HG03045 (cell line): ENCODE measurements at regions not wholly inside any gene's neighbourhood (a gene's known extent, or its start where the extent isn't known, plus 50 kb on each side); places are given as distances from the start of the nearest gene placed in this dataset.

Source experiments
- ATAC-seq: cut with Tn5 transposase; IDR thresholded peaks from one replicate; pipeline ENCODE4 v1.9.1; 2021; ENCODE audit warnings: mild to moderate bottlenecking, moderate library complexity; ENCODE audit not compliant: unreplicated experiment

GRCh38 chr13:105994340-105994739 is 541.1 kb downstream of the EFNB2 start:
- no peak for ATAC-seq

DNA sequence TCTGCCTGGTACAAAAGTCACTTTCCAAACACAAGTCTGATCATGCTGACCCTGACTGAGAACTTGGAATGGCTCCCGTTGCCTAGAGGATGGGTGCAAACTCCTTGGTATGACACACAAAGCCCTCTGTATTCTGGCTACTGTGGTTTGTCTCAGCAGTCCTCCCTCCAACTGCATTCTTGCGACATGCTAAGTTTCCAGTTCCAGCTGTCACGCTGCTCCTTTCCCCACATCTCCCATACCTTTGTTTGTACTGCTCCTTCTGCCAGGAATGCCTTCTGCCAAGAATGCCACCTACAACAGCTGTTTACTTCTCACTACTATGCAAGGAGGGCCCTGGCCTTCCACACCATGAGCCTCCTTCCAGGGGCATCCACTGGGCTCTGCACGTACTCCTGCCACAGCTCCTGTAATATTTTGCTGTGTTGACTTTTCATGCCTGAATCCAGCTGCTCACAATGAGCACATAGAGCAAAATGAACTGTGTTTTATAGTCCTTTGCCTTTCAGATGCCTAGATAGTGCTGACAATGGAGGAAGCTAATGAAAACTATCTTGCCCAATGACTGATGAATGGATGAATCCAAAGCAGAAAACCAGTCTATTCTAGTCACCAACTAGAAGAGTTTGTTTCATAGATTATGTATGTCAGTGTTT is 543.7 kb downstream of the EFNB2 start:
- ATAC-seq, result no peak

DNA sequence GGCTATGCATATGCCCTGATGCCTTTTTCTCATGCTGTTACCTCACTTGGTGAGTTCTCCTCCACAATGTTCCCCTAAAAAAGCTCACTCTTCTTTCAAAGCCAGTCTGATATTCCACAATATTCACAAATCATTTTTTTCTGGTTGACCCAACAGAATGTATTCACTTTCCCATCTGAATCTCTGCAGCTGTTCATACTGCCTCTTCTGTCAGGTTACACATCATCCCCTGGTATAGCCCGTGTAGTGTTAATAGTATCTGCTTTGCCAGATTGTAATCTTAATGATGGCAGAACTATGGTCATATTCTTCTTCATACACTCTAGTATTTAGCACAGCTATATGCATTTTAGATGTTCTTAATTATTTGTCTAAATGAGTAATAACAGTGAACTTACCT is 544.3 kb downstream of the EFNB2 start:
- no peak for ATAC-seq

DNA sequence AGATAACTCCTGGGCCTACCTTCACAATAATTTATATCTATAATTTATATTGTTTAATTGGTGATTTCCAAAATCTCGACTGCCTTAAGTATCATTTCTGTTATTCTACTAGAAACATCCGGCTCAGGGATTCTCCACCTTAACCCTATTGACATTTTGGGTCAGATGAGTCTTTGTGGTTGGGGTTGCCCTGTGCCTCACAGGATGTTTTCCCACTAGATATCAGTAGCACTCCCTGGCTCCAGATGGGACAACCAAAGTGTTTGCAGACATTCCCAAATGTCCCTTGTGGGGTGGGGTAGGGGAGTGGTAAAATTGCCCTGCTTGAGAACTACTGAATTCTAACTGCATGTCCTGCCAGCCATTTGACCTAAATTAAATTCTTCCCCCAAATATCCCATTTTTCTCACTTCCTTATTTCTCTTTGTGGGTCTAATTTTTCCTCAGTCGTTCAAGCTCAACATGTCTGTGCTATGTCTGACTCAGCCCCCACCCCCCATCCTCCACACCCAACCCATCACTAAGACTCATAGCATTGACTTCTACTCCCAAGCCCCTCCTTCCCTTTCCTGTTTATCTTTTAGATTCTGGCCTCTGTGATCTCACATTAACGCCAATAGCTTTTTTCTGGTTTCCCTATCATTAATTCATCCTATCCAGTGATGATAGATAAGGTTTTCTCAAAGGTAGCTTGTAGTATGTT is 545.1 kb downstream of the EFNB2 start:
- no peak for ATAC-seq

DNA sequence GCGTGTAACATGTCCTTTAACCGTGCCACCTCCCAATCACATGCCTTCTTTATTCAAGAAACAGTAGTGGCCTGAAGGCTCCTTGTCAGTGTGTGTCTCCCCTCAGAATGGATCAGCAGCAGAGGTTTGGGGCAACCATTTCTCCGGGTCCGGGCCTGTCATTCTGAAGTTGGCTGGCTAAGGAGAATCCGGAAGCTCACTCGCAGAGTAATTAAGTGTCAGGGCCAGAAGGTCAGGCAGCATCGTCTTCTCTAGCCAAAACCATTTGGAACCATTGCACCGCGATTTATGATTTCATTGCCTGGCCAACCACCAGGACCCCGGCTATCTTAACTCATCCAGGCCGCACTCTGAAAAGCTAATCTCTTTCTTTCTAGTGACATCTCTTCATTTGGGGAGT is 550.8 kb downstream of the EFNB2 start:
- no peak for ATAC-seq

GRCh38 chr13:105984236-105984635 is 551.2 kb downstream of the EFNB2 start:
- ATAC-seq, result no peak

DNA sequence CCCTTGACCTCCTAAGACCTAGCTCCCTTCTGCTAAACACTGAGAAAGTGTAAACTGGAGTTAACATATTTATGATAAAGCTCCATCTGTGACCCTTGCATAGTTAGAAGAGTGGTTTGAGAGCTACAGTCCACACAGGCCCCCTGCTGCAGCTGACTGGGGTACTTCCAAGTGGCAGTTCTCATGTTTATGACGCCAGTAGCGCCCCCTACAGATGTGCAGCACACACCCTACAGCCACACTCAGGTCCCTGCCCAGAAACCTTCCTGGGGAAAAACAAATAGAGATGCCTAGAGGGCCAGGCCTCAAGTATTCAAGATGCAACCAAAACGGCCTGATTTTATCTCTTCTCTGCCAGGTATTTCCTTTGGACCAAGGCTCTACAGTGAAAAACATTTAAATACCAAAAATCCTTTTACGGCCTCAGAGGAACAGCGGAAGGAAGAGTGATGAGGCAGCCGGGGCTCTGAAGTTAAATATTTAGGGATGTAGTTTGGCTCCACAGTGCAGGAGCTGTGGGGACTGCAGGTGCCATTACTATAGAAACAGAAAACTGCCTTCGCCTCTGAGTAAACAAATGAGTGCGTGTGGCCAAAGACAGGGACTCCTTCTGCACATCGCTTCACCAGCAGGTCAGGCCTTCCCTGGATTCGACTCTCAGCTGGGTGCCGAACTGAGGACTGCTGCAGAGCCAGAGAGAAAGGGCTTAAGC is 553.1 kb downstream of the EFNB2 start:
- ATAC-seq, result no peak

DNA sequence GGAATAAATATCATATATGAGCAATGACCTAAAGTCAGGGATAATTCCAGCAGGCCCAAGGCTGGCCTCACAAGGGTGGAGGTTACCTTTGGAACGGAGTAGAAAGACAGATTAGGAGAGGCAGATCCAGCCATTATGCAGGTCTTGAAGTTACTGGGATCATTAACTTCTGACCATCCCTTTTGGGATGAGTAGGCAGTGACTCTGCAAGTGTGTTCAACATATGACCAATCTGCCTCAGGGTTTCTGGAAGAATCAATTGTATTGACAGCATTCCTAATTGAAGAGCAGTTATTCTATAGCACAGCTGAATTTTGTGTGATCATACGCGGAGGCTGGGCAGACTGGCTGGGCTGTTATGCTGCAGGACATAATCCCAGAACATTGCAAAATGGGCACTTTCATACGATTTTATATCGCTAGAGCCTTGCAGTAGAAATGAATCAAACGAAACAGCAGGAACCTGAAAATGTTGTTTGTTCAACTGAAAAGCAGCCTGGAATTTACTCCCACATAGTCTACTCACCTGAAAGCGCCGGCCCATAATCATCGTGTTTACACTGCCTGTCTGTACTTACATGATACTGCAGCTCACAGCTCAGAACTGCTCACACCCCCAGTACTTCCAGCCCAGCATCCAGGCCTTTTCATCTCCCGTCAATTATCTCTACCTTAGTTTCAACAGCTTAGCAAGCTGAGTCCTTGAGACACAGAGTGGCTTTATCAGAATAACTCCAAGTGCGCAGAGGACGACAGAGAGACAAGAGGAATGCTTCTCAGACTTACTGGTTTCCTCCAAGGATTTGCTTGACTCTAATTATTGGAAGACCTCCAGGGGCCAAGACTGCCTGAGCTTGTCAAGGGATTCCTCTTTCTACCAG is 556.1 kb downstream of the EFNB2 start:
- no peak for ATAC-seq

DNA sequence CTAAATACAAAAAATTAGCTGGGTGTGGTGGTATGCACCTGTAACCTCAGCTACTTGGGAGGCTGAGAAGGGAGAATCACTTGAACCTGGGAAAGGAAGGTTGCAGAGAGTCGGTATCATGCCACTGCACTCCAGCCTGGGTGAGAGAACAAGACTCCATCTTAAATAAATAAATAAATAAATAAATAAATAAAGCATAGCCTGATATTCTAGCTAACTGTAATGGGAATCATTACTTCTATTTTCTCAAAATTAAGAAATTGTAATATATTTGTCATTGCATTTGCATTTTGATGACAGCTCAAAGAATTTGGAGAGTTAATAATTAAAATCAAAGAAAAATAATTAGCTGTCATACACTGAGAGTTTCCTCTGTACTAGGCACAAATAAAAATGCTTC is 561.1 kb downstream of the EFNB2 start:
- ATAC-seq, result no peak

DNA sequence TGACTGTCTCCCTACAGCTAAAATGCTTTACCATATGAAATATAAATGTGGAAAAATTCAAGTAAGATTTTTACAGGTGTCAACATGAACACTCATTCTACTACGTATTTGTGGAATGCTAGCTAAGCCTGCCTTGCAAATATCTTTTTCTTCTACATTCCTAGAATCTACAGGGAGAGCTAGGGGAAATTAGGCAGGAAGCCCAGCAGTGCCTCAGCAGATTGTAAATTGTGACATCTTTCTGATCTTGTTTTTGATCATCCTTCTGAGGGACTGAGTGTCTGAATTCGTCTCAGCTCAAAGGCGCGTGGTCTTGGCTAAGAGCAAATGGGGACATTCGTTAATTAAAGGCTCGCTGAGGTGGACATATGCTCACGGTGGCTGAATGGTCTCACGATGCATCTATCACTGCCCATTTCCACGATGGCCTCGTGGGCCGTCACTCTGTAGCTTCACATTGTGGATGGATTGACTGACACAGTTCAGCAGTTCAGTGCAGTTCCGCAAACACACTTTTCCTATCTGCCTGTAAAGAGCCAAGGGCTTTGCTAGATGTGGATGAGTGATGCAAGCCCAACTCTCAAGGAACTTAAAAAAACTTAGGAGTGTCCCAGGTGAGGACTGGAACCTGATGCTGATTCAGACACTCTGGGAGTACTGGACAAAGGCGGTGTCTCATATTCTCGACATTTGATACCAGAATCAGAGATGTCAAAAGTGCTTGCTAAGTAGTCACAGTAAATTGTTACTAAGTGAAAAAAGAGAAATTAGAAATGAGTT is 562.5 kb downstream of the EFNB2 start:
- ATAC-seq, result no peak

GRCh38 chr13:105972306-105972721 is 563.1 kb downstream of the EFNB2 start:
- no peak for ATAC-seq

DNA sequence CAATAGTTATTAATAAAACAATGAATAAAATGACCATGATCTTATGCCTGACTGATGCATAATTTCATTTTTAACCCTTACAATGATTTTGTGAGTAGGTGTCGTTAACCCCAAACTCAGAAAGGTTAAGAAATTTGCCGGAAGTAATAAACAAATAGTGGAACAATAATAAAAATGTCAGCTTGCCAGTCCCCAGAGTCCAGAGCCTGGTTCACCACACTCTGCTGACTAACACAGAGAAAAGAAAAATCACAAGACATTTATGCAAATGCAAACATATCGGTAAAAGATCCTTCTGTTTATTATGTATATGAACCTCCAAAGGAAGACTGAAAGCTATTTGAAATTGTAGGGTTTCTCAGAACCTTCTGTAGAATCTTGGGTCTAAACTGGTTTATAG is 563.7 kb downstream of the EFNB2 start:
- ATAC-seq, result no peak

DNA sequence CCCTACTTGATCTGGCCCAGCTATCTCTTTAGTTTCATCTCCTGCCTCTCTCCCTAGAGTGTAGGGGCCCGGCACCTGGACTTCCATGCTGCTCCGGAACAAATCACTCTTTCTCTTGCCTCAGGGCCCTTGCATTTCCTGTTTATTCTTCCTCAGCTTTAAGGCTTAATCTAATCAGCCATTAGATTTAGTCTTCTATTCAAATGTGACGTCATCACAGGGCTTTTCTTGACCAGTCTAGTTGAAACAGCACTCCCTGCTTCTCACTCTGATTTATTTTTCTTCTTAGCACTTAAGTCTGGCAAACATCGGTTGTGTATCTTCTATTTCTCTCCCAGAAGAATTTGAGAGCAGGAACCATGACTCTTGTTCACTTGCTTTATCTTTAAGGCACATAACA is 564.1 kb downstream of the EFNB2 start:
- ATAC-seq, result no peak

GRCh38 chr13:105969761-105970160 is 565.7 kb downstream of the EFNB2 start:
- no peak for ATAC-seq

DNA sequence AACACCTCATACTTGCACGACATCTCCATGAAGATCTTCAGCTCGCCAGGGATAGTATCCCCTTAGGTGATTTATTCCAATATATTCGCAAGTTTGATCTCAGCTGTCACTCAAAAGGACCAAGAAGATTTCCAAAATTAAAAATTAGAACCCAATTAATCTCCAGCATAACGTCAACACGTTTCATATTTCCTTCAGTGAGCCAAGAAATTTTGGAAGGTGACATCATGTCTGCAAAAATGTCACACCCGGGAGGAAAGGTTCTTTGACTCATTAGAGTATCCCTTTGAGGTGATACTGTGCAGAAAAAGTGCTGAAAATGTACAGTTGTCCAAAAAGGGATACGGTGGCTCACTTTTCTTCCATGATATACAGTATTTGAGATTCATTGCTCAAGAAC is 569.6 kb downstream of the EFNB2 start:
- ATAC-seq, result no peak

DNA sequence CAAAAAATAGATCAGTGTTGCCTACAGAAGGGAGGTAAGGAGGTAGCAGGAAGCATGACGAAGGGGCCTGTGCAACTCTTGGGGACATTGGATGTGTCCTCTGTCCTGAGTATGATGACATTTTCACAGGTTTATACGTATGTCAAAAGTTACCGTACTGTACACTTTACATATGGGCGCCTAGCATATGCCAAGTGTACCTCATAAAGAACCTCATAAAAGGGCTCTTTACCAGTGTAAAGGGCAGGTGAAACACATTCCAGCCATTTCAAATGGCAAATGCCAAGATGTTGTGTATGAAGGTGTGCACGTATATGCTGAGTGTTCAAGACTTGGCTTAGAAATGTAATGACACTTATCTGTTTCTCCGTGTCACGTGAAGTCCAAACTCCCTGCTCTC is 573.4 kb downstream of the EFNB2 start:
- ATAC-seq, result no peak

- ATAC-seq, result no peak
Measured at GRCh38 chr13:105961438-105961837, 574.0 kb downstream of the EFNB2 start.

GRCh38 chr13:105960326-105960725 is 575.1 kb downstream of the EFNB2 start:
- ATAC-seq, result no peak

DNA sequence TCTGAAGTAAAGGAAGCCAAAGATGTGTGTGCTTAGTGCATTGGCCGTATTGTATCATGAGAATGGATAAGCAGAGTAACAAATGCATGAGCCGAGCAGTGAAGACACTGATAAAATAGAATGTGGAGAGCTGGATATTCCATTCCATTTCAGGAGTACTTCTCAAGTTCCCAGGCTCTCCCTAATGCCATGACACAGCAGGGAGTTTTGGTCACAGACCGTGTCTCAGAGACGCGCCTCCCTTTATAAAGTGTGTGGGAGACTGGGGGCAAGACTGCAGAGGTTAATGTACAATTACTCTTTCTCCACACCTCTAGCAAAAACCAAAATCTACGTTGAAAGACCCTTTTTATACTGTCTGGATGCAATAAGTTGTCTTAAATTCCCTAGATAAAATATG is 575.6 kb downstream of the EFNB2 start:
- no peak for ATAC-seq

GRCh38 chr13:105957769-105958438 is 577.6 kb downstream of the EFNB2 start:
- ATAC-seq, result no peak
